ENCODE measurements at regions not wholly inside any gene's neighbourhood (a gene's known extent, or its start where the extent isn't known, plus 50 kb on each side); places are given as distances from the start of the nearest gene placed in this dataset.

- Histone ChIP-seq H3K36me3 (no peaks in the 10 kb centered on the region), H3K27ac (no peak overlapping the region), H3K4me3 (no peak overlapping the region), H3K4me1 (peaks cover 0 to 12% (median 4%) of the 10 kb centered on the region in 4 donors), H3K9me3 (no peaks in the 10 kb centered on the region), H3K27me3 (no peaks in the 10 kb centered on the region)
- TF ChIP-seq POLR2A (IDR thresholded peaks at IDR 0.05) = no peak
- intact Hi-C loops (cut with DNase I; ENCODE audit: low total_unique reads) = no loop called here
- 91 to 97% (median 96%) methylated on average over 3 of the region's 3 CpGs for WGBS, 5 donors
- DNase-seq = no peak
These were observed 391.6 kb downstream of the KCNRG start for GRCh38 chr13:50406831-50407230.

DNA sequence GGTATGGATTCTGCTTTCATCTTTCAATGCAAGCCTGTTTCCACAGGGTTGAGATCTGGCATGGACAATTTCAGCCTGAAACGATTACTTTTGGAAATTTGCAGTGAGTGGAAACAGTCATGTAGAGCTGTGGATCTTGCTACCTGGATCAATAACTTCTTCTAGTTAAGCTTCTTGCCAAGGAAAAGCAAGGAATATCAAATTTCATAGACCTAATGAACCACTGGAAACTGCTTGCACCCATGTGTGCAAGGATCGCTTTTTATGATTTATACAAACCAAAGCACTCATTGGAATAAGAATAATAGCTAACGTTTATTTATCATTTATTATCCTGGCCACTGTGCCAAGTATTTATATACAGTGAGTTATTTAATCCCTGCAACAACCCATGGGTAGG is 392.8 kb downstream of the KCNRG start:
- Histone ChIP-seq H3K4me1 (peaks cover 0 to 13% (median 4%) of the 10 kb centered on the region in 4 donors), H3K27me3 (no peaks in the 10 kb centered on the region), H3K36me3 (no peaks in the 10 kb centered on the region), H3K9me3 (no peaks in the 10 kb centered on the region), H3K4me3 (no peak overlapping the region), H3K27ac (no peak overlapping the region)
- DNase-seq = no peak
- TF ChIP-seq EP300 (IDR thresholded peaks at IDR 0.05) = no peak
- TF ChIP-seq, protein P1, sequence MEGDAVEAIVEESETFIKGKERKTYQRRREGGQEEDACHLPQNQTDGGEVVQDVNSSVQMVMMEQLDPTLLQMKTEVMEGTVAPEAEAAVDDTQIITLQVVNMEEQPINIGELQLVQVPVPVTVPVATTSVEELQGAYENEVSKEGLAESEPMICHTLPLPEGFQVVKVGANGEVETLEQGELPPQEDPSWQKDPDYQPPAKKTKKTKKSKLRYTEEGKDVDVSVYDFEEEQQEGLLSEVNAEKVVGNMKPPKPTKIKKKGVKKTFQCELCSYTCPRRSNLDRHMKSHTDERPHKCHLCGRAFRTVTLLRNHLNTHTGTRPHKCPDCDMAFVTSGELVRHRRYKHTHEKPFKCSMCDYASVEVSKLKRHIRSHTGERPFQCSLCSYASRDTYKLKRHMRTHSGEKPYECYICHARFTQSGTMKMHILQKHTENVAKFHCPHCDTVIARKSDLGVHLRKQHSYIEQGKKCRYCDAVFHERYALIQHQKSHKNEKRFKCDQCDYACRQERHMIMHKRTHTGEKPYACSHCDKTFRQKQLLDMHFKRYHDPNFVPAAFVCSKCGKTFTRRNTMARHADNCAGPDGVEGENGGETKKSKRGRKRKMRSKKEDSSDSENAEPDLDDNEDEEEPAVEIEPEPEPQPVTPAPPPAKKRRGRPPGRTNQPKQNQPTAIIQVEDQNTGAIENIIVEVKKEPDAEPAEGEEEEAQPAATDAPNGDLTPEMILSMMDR (IDR thresholded peaks at IDR 0.05) = no peak
- TF ChIP-seq POLR2A (IDR thresholded peaks at IDR 0.05) = no peak
- no peak for TF ChIP-seq POLR2AphosphoS5 (IDR thresholded peaks at IDR 0.05)
- 60 to 76% (median 71%) methylated on average over 3 of the region's 3 CpGs for WGBS, 5 donors
- intact Hi-C loops (cut with DNase I; ENCODE audit: low total_unique reads) = no loop called here

- WGBS, 5 donors = 85 to 100% (median 91%) methylated on average over 2 of the region's 2 CpGs
- no peak for DNase-seq
- H3K36me3 ChIP-seq = no peaks in the 10 kb centered on the region
- peaks cover 0 to 13% (median 4%) of the 10 kb centered on the region in 4 donors for H3K4me1 ChIP-seq
- H3K27me3 ChIP-seq = no peaks in the 10 kb centered on the region
- intact Hi-C loops (cut with DNase I; ENCODE audit: low total_unique reads) = no loop called here
- TF ChIP-seq EP300 (IDR thresholded peaks at IDR 0.05) = no peak
- no peak for TF ChIP-seq POLR2A (IDR thresholded peaks at IDR 0.05)
- no peak overlapping the region for H3K4me3 ChIP-seq
- no peaks in the 10 kb centered on the region for H3K9me3 ChIP-seq
- no peak overlapping the region for H3K27ac ChIP-seq
These were observed 394.0 kb downstream of the KCNRG start for GRCh38 chr13:50409220-50409619.

DNA sequence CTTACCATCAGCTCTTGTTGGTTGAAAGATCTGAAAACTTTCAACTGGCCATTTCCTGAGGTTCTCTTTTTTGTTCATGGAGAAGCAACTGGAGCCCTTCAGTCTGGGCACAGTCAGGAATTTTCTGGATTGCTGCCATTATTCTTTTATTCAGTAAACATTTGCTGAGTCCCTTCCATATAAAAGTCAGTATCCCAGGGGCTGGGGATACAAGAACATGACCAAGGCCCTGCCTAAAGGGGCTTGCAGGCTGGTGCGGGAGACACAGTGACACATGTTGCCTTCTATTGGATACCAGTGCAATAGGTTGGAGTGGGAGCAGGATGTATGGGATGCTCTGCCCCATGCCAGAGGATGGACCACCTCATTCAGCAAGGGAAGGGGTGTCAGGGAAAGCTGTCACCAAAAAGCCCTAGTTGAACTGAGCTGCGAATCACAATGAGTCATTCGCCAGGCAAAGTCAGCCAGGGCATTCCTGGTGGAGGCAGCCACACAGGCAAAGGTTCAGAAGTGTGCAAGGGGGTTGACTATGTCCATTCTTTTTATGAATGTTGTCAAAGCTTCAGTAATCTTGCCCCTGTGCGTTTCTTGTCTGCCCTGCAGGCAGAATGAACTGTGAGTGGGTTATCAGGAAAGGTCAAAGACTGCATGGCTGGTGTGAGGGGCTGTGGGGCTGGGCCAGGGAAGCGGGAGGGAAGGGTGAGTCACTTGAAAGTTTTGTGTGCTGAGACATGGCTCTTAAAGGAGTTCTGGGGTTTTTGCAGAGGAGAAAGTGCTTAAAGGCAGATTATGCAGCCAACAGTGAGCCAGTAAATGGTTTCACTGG is 395.9 kb downstream of the KCNRG start:
- Histone ChIP-seq H3K27me3 (no peaks in the 10 kb centered on the region), H3K4me1 (peaks cover 0 to 13% (median 4%) of the 10 kb centered on the region in 4 donors), H3K27ac (no peak overlapping the region), H3K4me3 (no peak overlapping the region), H3K36me3 (no peaks in the 10 kb centered on the region), H3K9me3 (no peaks in the 10 kb centered on the region)
- intact Hi-C loops (cut with DNase I; ENCODE audit: low total_unique reads) = no loop called here
- peak in 1 of 2 donors; percentile 48 for DNase-seq
- 49 to 64% (median 56%) methylated on average over 5 of the region's 5 CpGs for WGBS, 5 donors
- TF ChIP-seq EP300 (IDR thresholded peaks at IDR 0.05) (no peak), POLR2A (IDR thresholded peaks at IDR 0.05) (no peak)

GRCh38 chr13:50412046-50412617 is 396.9 kb downstream of the KCNRG start:
- intact Hi-C loops (cut with DNase I; ENCODE audit: low total_unique reads) = no loop called here
- H3K27ac ChIP-seq = no peak overlapping the region

More at GRCh38 chr13:50412046-50412617, 396.9 kb downstream of the KCNRG start:
- DNase-seq = no peak
- Histone ChIP-seq H3K27me3 (no peaks in the 10 kb centered on the region), H3K4me1 (peaks cover 0 to 13% (median 4%) of the 10 kb centered on the region in 4 donors), H3K9me3 (no peaks in the 10 kb centered on the region), H3K4me3 (no peak overlapping the region), H3K36me3 (no peaks in the 10 kb centered on the region)
- TF ChIP-seq, protein P1 (IDR thresholded peaks at IDR 0.05) = no peak
- no peak for TF ChIP-seq POLR2A (IDR thresholded peaks at IDR 0.05)
- TF ChIP-seq EP300 (IDR thresholded peaks at IDR 0.05) = no peak
- no peak for TF ChIP-seq POLR2AphosphoS5 (IDR thresholded peaks at IDR 0.05)
- WGBS, 5 donors = 88 to 96% (median 91%) methylated on average over 4 of the region's 4 CpGs
